ENCODE measurements at regions not wholly inside any gene's neighbourhood (a gene's known extent, or its start where the extent isn't known, plus 50 kb on each side); places are given as distances from the start of the nearest gene placed in this dataset.

- DNase-seq = no peak
Observed at GRCh38 chr4:186351668-186352194, 85.7 kb downstream of the F11 start.

GRCh38 chr4:186348433-186348832 lies 82.4 kb downstream of the F11 start:
- DNase-seq = no peak

GRCh38 chr4:186347743-186348142 lies 81.8 kb downstream of the F11 start:
- no peak for DNase-seq

- no peak for DNase-seq
Observed at GRCh38 chr4:186345184-186345583, 79.2 kb downstream of the F11 start.

- no peak for DNase-seq
Observed at GRCh38 chr4:186342582-186342981, 76.6 kb downstream of the F11 start.

- DNase-seq = no peak
Observed at GRCh38 chr4:186341655-186342054, 75.7 kb downstream of the F11 start.
